Stimulated activated CD4-positive, alpha-beta T cell treated with anti-CD3 and anti-CD28 coated beads, Interleukin-1b, Interleukin-23, amount 100 ng/mL, for 24 hours (primary cell): ENCODE measurements at regions not wholly inside any gene's neighbourhood (a gene's known extent, or its start where the extent isn't known, plus 50 kb on each side); places are given as distances from the start of the nearest gene placed in this dataset.
"Not testable (repeated sequence)": the region's sequence is repeated elsewhere in the genome, so short reads cannot be mapped to it uniquely, and the experiment has no call there.

ENCODE experiments used
- DNase-seq, 4 experiments: peaks; one replicate each; pipeline ENCODE4 v3.0.0-alpha.2; 2020; ENCODE audit warnings: low read depth in 4 of 4, low spot score in 1 of 4

DNA sequence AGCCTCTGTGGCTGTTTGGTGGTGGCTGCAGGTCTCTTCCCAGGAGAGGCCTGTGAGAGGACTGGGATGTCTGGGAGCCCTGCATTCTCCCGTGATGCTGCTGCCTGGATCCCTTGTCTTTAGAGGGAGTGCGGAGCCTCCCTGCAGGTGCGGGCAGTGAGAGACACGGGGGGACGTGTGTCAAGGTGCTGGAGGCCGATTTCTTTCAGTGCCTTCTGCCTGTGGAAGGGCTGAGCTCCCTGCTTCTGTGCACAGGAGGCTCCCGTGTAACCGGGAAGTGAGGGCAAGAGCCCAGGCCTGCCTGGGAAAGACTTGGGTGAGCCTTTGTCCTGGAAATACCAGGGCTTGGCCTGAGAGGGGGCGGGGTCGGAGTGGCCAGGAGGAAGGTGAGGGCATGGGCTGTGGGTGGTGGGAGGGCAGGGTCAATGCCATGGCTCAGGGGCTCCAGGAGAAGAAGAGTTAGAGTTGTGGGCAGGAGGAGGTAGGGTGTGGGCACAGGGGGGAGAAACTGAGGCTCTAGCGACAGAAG lies 372.2 kb downstream of the TMEM121 start:
- no peak for DNase-seq

DNA sequence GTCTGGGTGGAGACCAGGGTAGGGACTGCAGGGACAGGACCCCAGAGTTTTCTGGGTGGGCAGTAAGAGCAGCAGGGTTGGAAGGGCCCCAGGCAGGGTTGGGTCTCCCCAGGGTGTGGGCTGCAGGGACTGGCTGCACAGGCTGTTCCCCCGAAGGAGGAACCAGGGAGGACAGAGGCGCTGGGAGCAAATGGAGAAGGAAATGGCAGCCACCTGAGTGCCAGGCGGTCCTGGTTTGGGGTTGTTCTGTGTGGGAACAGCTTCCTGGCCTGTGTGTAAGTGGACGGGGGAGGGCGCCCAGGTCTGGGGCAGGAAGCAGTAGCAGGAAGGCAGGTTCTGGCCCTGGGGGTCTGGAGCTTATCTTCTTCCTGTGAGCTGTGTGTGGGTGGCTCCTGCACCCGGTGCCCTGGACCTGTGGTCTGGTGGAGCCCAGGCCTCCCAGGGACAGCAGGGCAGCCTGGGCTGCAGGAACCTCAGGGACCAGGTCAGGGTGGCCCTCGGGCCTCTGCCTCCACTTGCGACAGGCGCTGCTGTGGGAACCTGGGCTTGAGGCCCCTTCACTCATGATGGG lies 372.8 kb downstream of the TMEM121 start:
- DNase-seq, result no peak

DNA sequence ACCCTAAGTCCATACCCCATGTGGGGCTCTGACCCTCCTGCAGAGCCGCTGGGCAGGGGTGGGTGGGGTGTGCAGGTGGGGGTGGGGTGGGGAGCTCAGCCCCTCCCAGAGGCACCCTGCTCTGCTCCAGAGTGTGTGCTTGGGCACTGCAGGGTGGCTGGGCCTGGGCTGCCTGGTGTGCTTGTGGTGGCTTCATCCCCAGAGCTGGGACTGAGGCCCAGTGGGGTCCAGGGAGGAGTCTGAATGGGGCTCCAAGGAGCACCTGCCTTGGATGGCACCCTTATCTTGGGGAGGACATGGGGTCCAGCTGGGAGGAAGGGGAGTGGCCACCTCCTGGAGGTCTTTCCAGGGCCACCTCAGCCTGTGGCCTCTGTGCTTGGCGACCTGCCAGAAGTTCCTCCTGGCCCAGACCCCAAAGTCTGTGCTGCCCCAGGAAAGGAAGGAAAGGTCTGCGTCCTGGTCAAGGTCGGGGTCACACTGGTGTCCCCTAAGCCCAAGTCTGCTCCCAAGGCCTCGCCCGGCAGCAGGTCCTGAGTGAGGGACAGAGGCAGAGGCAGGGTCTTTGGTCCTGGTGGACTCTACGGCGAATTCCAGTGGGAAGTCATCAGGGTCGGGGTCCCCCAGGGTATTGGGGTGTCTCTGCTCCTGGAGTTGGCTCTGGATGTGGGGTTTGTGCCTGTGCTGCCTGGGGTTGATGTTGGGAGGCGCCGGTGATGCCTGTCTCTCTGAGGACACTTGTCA lies 373.4 kb downstream of the TMEM121 start:
- no peak for DNase-seq

DNA sequence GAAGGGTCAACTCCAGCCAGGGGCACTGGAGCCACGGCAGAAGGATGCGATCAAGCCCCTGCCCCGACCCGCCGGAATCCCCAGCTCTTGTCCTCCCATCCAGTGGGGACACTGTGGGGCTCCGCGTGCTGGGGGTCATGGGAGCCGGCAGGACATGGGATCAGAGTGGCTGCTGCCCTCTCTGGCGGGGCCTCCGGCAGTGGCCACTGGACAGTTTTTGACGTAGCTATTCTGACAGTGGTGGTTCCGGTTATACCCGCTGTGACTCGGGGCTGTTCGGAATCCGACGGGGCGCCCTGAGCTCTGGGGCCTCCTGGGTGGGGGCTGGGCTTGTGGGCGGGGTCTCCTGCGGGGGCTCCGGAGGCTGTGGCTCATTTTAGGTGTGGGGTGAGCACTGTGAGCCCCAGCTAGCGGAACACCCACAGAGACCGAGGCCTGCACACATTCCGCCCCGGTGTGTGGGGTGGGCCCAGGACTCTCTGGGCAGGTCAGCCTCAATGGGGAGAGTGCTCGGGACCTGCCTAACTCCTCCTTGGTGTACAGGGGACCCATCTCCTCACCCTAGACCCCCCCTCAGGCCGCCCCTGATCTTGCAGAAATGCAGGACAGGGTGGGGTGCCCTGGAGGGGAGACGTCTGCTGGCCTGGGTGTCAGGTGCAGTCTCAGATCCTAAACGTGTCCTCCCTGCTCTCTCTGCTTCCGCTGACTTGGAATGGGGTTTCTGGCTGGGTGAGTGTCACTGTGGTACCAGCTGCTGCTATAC lies 374.2 kb downstream of the TMEM121 start:
- no peak for DNase-seq

DNA sequence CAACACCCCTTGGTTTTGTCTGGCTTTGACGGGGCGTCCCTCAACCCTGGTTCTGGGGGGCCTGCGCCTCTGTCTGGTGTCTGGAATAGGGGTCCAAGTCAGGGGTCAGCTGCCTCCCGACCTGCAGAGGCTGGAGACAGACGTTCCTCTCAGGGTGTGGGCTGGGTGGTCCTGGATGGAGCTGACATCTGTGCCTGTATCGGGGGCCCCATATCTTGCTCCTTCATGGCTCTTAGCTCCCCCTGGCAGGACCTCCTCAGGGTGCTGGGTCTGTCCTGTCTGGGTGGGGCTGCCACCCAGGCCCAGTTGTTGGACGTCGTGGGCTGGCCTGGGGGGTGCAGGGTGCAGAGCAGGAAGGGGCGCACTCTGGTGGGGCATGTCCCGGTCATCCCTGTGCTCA lies 374.8 kb downstream of the TMEM121 start:
- DNase-seq, result no peak

DNA sequence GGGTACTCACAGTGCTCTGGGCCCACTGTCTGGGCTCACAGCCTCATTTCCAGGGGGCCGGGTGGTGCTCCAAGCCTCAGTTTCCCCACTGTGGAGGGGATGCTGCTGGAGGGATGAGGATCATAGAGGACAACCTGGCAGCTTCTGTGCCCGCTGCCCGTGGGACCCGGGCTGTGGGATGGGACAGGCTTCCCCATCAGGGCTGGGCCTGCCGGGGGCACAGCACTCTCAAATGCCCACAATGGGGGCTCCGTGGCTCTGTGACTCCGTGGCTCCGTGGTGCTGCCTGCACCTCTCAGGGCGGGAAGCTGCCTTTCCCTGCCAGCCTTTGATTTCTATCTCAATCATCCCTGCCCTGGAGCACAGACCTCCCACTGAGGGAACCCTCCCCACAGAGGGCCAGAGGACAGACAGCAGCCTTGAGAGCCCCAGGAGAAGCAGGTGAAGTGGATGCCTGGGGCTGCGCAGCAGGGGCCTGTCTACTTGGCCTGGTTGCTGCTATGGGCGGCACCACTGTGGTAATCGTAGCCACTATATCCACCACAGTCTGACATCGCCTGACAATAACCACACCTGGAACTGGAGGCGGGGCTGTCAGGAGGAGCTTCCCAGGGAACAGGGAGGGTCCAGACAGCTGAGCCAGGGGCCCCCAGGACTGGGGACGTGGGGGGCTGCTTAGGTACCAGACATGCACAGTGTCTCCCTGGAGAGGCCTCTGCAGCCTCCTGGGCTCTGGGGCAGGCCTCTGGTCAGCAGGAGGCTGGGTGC lies 375.9 kb downstream of the TMEM121 start:
- DNase-seq, result no peak

DNA sequence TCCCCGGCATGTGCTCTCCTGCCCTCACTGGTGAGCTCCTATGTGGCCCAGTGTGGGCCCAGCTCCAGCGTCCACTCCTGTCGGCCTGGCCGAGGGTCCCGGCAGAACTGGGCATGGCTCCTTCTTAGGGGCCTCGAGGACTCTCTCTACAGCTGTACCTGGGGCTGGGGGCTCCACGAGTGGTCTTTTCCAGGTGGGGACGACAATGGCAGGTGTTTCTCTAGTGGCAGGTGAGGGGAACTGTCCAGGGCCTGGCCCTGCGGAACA lies 376.4 kb downstream of the TMEM121 start:
- not testable (repeated sequence) for DNase-seq

DNA sequence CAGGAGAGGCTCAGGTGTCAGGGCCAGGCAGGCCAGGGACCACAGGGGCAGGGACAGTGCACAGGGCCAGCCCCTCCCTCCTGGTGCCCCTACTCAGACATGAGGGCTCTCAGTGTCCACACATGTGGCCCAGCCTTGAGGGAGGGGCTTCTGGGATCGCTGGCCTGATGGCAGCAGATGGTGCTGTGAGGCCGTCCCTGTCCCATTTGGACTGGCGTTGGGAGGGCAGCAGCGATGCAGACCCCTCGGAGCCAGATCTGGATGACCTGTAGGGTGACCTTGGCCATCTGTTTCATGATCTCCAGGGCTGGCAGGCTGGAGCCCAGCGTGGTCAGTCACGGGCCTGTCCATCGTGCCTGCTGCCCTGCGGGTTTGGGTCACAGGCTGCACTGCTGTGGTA lies 377.6 kb downstream of the TMEM121 start:
- no peak for DNase-seq

DNA sequence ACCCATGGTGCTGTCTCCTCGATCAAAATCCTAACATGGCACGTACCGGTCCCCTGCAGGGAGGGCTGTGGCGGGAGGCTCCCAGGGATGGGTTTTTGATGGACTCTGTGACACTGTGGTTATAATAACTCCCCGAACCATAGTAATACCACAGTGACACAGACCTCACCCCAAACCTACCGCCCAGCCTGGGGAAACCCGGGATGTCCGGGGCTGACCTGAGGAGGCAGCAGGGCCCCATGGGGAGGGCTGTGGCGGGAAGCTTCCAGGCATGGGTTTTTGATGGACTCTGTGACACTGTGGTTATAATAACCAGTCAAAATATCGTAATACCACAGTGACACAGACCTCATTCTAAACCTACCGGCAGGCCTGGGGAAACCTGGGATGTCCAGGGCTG lies 378.0 kb downstream of the TMEM121 start:
- DNase-seq, result no peak

DNA sequence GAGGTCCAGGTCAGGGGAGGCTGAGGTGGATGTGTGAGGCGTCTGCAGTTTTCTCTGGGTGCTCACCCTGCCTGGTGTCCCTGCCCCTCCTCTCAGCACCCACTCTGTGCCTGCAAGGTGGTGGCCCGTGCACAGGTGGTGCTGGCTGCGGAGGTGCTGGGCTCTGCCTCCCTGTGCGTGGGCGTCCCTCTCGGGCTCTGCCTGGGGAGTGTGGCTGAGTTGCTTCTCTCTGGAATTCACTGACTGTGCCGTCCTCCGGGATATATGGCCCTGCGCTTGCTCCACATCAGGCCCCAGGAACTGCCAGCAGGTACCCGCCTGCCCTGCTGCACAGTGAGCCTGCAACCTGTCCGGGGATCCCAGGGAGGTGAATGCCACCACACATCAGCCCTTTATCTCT lies 379.1 kb downstream of the TMEM121 start:
- no peak for DNase-seq

DNA sequence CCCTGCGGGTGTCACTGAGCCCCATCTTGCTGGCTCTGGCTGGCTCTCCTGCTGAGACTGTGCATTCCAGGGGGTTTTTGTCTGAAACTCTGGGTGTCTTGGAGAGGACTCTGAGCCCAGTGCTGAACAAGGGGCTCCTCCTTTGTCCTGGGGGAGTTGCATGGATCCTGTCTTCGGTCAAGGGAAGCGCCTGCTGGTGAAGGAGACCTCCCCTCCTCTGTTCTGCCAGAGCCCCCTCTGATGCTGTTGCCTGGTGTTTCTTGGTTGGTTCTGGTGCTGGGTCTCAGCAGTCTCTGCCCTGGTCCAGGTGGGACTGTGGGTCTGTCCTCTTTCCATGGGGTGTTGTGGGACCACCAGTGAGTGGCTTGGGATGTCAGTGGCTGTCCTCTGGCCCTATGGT lies 380.9 kb downstream of the TMEM121 start:
- DNase-seq, result no peak

DNA sequence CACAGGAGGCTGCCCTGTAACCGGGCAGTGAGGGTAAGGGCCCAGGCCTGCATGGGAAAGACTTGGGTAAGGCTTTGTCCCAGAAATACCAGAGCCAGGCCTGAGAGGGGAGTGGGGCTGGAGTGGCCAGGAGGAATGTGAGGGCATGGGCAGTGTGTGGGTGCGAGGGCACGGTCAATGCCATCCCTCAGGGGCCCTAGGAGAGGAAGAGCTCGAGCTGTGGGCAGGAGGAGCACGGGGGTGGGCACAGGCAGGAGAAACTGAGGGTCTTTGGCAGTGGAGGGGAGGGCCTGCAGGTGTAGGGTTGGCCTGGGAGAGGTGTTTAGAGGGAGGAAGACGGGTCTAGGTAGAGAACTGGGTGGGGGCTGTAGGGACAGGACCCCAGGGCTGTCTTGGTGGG lies 381.6 kb downstream of the TMEM121 start:
- DNase-seq, result no peak

DNA sequence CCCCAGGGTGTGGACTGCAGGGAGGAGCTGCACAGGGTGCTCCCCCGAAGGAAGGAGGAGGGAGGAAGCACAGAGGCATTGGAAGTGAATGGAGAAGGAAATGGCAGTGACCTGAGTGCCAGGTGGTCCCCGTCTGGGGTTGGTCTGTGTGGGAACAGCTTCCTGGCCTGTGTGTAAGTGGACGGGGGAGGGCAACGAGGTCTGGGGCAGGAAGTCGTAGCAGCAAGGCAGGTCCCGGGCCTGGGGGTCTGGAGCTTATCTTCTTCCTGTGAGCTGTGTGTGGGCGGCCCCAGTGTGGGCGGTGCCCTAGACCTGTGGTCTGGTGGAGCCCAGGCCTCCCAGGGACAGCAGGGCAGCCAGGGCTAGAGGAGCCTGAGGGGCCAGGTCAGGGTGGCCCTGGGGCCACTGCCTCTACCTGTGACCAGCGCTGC lies 382.1 kb downstream of the TMEM121 start:
- DNase-seq, result no peak

DNA sequence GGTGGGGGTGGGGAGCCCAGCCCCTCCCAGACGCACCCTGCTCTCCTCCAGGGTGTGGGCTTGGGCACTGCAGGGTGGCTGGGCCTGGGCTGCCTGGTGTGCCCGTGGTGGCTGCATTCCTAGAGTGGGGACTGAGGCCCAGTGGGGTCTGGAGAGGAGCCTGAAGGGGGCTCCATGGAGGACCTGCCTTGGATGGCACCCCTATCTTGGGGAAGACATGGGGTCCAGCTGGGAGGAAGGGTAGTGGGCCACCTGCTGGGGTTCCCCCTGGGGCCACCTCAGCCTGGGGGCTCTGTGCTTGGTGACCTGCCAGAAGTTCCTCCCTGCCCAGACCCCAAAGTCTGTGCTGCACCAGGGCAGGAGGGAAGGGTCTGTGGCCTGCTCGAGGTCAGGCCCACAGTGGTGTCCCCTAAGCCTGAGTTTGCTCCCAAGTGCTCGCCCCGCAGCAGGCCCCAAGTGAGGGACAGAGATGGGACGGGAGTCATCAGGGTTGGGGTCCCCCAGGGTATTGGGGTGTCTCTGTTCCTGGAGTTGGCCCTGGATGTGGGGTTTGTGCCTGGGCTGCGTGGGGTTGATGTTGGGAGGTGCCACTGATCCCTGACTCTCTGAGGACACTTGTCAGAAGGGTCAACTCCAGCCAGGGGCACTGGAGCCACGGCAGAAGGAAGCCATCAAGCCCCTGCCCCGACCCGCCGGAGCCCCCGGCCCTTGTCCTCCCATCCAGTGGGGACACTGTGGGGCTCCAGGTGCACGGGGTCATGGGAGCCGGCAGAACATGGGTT lies 382.9 kb downstream of the TMEM121 start:
- DNase-seq, result no peak

DNA sequence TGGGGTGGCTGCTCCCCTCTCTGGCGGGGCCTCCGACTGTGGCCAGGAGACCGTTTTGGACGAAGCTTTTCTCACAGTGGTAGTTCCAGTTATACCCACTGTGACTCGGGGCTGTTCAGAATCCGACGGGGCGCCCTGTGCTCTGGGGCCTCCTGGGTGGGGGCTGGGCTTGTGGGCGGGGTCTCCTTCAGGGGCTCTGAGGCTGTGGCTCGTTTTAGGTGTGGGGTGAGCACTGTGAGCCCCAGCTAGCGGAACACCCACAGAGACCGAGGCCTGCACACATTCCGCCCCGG lies 383.4 kb downstream of the TMEM121 start:
- DNase-seq, result not testable (repeated sequence)

DNA sequence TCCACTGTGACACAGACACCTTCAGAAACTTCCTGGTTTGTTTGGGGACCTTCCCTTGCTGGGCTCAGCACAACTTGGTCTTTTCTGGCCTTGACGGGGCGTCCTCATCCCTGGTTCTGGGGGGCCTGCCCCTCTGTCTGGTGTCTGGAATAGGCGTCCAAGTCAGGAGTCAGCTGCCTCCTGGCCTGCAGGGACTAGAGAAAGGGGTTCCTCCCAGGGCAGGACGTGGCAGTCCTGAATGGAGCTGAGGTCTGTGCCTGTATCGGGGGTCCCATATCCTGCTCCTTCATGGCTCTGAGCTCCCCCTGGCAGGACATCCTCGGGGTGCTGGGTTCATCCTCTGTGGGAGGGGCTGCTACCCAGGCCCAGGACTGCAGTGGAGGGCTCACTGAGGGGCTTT lies 384.0 kb downstream of the TMEM121 start:
- no peak for DNase-seq

DNA sequence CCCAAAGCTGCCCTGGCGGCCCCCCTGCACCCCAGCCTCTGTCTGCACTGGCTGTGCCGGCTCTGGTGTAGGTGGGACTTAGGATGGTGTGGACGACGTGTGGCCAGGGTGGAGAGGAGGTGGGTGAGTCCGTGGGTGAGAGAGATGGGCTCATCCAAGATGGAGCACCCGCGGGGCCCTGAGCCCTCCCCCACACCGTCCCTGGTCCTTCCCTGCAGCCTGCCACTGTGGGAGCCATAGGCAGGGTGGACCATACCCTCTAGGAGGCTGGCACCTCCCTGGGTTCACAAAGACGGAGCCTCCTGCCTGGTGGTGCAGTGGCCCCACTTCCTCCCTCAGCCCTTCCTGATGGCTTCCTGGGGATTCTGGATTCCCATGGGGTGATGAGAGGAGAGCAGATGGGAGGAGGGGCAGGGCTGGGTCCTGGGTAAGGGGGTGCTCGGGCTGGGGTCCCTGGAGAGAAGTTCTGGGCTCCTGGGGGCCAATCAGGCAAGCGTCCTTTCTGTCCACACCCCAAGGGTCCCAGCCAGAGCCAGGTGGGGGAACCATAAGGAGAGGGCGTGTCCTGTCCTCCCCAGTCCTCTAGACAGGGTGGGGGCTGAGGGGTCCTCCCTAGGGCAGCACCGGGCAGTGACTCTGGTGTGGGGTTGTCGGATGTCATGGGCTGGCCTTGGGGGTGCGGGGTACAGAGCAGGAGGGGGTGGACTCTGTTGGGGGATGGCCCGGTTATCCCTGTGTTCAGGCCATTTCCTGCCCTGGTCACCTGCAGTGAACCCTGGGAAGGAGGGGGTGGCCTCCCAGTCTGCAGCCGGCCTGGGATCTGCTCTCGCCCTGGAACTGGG lies 384.8 kb downstream of the TMEM121 start:
- DNase-seq, result no peak

DNA sequence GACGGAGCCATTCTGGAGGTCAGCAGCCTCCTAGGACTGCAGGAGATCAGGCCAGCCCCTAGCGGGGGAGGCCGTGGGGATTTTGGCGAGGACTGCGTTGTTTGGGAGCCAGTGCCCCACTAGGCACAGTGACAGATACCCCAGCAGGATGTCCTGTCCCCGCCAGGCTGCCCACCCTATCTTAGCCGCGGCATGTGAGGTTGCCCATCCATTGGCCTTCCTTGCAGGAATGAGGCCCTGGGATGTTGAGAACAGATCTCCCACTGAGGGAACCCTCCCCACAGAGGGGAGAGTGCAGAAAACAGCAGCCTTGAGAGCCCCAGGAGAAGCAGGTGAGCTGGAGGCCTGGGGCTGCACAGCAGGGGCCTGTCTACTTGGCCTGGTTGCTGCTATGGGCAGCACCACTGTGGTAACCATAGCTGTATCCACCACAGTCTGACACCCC lies 385.5 kb downstream of the TMEM121 start:
- not testable (repeated sequence) for DNase-seq

DNA sequence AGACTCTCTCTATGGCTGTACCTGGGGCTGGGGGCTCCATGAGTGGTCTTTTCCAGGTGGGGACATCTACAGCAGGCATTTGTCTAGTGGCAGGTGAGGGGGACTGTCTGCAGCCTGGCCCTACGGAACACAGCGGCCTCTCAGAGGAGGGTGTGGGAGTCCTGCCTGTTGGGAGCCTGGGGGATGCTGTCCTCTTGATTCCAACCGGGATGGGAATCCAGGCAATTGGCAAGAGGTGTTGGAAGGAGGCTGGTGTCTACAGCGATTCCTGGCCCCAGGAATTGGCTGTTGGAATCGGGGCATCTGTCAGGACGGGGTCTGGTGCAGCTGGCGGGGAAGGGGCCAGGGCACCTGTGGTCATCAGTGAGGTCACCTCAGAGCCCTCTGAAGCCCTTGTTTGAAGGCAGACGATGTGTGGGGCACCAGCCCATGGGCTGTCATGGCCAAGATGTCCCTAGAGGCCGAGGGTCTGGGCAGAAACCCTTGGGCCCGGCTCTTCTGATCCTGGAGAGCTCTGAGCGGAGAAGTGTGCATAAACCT lies 386.3 kb downstream of the TMEM121 start:
- DNase-seq, result no peak

DNA sequence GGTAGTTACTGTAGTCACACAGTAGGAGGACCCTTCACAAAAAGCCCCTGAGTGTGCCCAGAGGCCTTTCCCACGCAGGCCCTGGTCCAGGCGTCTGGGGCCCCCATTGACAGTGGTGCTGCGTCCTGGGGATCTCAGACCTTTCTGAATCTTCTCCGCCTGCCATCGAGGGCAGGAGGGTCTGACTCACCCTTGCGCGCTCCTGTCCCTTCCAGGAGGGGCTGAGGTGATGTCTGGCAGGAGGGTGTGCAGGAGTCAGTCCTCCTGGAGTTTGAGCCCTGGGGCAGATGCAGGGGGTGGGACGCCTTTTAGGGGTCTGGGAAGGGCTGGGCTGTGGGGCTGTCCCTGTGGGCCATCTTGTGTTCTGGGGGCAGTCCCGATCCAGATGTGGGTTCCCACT lies 386.8 kb downstream of the TMEM121 start:
- no peak for DNase-seq
